ENCODE measurements at regions not wholly inside any gene's neighbourhood (a gene's known extent, or its start where the extent isn't known, plus 50 kb on each side); places are given as distances from the start of the nearest gene placed in this dataset.

- no peak for TF ChIP-seq ZNF394 (tag by site-specific recombination; IDR thresholded peaks at IDR 0.05; ENCODE audit: borderline replicate concordance)
Observed at GRCh38 chr2:83972128-83972527, 487.0 kb downstream of the SUCLG1 start (continued).

- no peaks in the 10 kb centered on the region for H3K9me3 ChIP-seq (ENCODE audit: control insufficient read depth, insufficient read depth, low read depth, low read length)
- TF ChIP-seq KLF17 (tag by site-specific recombination; IDR thresholded peaks at IDR 0.05) (no peak), ZNF175 (tag by site-specific recombination; IDR thresholded peaks at IDR 0.05) (no peak), ZNF266 (tag by site-specific recombination; IDR thresholded peaks at IDR 0.05; ENCODE audit: low read depth) (no peak), ZFP41 (tag by site-specific recombination; IDR thresholded peaks at IDR 0.05; ENCODE audit: borderline replicate concordance) (no peak), HOXC10 (CRISPR knock-in tag; IDR thresholded peaks at IDR 0.05) (no peak), ZFP69B (tag by site-specific recombination; IDR thresholded peaks at IDR 0.05) (no peak), ZFP37 (tag by site-specific recombination; IDR thresholded peaks at IDR 0.05) (no peak), PATZ1 (tag by site-specific recombination; IDR thresholded peaks at IDR 0.05) (no peak), ZBTB8A (tag by site-specific recombination; IDR thresholded peaks at IDR 0.05) (no peak), ZNF423 (tag by site-specific recombination; IDR thresholded peaks at IDR 0.05) (no peak), ZNF140 (tag by site-specific recombination; IDR thresholded peaks at IDR 0.05) (no peak), PRDM1 (tag by site-specific recombination; IDR thresholded peaks at IDR 0.05) (no peak), ZBTB21 (tag by site-specific recombination; IDR thresholded peaks at IDR 0.05) (no peak)
- H3K4me1 ChIP-seq (ENCODE audit: control insufficient read depth, insufficient read depth, low read length): no peaks in the 10 kb centered on the region
- CTCF ChIA-PET: interaction anchor here (1.1 kb wide), 1 partner anchor 60 kb away, joined by 3 read pairs; no protein-coding TSS in a partner anchor
- POLR2A ChIA-PET: no interaction called here
- H3K36me3 ChIP-seq (ENCODE audit: control insufficient read depth in 2 of 2, insufficient read depth in 1 of 2, low read length in 2 of 2): no peaks in the 10 kb centered on the region
- no peak overlapping the region for H3K4me3 ChIP-seq (ENCODE audit: low read depth, low read length)
- H3K27ac ChIP-seq (ENCODE audit: extremely low read depth, low read depth, low read length): no peak overlapping the region
Observed at GRCh38 chr2:83971547-83971946, 487.5 kb downstream of the SUCLG1 start.

GRCh38 chr2:83970217-83970929 lies 488.7 kb downstream of the SUCLG1 start:
- ChIA-PET POLR2A (no interaction called here), CTCF (no interaction called here)
- Histone ChIP-seq H3K4me1 (ENCODE audit: control insufficient read depth, insufficient read depth, low read length) (no peaks in the 10 kb centered on the region), H3K27ac (ENCODE audit: extremely low read depth, low read depth, low read length) (no peak overlapping the region), H3K9me3 (ENCODE audit: control insufficient read depth, insufficient read depth, low read depth, low read length) (no peaks in the 10 kb centered on the region), H3K36me3 (ENCODE audit: control insufficient read depth in 2 of 2, insufficient read depth in 1 of 2, low read length in 2 of 2) (no peaks in the 10 kb centered on the region), H3K4me3 (ENCODE audit: low read depth, low read length) (no peak overlapping the region)
- TF ChIP-seq ZBTB10 (tag by site-specific recombination; IDR thresholded peaks at IDR 0.05): no peak
- no peak for TF ChIP-seq ZBTB17 (tag by site-specific recombination; IDR thresholded peaks at IDR 0.05)
- no peak for TF ChIP-seq ZNF501 (tag by site-specific recombination; IDR thresholded peaks at IDR 0.05)
- no peak for TF ChIP-seq BCL11A (tag by site-specific recombination; IDR thresholded peaks at IDR 0.05; ENCODE audit: low read depth)
- TF ChIP-seq ZNF404 (tag by site-specific recombination; IDR thresholded peaks at IDR 0.05): no peak
- no peak for TF ChIP-seq ZNF155 (tag by site-specific recombination; IDR thresholded peaks at IDR 0.05)
- no peak for TF ChIP-seq ZNF639 (tag by site-specific recombination; IDR thresholded peaks at IDR 0.05)
- no peak for TF ChIP-seq ZNF776 (tag by site-specific recombination; IDR thresholded peaks at IDR 0.05; ENCODE audit: borderline replicate concordance)
- no peak for TF ChIP-seq OVOL3 (tag by site-specific recombination; IDR thresholded peaks at IDR 0.05)
- TF ChIP-seq ZNF473 (tag by site-specific recombination; IDR thresholded peaks at IDR 0.05): no peak
- TF ChIP-seq TCF7L2 (IDR thresholded peaks at IDR 0.05; ENCODE audit: borderline replicate concordance, low read depth, low read length): no peak
- TF ChIP-seq ZNF391 (tag by site-specific recombination; IDR thresholded peaks at IDR 0.05; ENCODE audit: borderline replicate concordance, low read depth): no peak
- TF ChIP-seq ZNF555 (tag by site-specific recombination; conservative IDR thresholded peaks at IDR 0.05): no peak
- no peak for TF ChIP-seq ZNF24 (tag by site-specific recombination; IDR thresholded peaks at IDR 0.05)
- no peak for TF ChIP-seq ZNF146 (tag by site-specific recombination; IDR thresholded peaks at IDR 0.05)

Measured in HEK293 (cell line).